D341Med (cell line): ENCODE measurements at regions not wholly inside any gene's neighbourhood (a gene's known extent, or its start where the extent isn't known, plus 50 kb on each side); places are given as distances from the start of the nearest gene placed in this dataset.

Experiments used
- DNase-seq: peaks from one replicate; pipeline ENCODE4 v3.0.0; 2012; ENCODE audit warnings: low spot score

GRCh38 chrX:42619068-42619467, 158.9 kb downstream of the PPP1R2C start:
- no peak for DNase-seq

DNA sequence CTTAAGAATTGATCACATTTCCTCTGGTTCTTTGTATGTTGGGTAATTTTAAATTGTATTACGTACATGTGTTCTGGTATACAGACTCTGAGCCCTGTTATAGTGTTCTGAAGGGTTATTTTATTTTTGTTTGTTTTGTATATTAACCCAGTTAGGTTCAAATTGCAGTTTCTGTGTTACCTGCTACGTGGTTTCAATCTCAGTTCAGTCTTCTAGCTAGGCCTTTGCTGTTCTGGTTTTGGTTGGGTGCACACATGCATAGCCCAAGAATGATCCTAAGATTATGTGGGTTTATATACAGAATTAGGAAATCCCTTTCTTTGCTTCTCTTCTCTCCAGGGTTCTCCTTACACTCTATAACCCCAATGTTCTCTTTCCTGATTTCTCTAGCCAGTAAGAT, 161.0 kb downstream of the PPP1R2C start:
- no peak for DNase-seq

DNA sequence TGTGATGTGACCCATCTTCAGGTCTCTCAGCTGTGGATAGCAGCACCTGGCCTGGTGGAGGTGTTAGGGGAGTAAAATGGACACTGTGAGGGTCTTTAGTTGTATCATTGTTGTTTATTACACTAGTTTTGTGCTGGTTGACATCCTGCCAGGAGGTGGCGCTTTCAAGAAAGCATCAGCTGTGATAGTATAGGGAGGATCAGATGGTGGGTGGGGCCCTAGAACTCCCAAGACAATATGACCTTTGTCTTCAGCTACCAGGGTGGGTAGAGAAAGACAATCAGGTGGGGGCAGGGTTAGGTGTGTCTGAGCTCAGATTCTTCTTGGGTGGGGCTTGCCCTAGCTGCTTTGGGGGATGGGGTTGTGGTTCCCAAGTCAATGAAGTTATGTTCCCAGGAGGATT, 162.8 kb downstream of the PPP1R2C start:
- DNase-seq: no peak

- DNase-seq: no peak
Observed at GRCh38 chrX:42606591-42606990, 171.4 kb downstream of the PPP1R2C start.

GRCh38 chrX:42604302-42604701, 173.7 kb downstream of the PPP1R2C start:
- no peak for DNase-seq

- DNase-seq: no peak
Observed at GRCh38 chrX:42603016-42603415, 174.9 kb downstream of the PPP1R2C start.

- DNase-seq: no peak
Observed at GRCh38 chrX:42602566-42602965, 175.4 kb downstream of the PPP1R2C start.

DNA sequence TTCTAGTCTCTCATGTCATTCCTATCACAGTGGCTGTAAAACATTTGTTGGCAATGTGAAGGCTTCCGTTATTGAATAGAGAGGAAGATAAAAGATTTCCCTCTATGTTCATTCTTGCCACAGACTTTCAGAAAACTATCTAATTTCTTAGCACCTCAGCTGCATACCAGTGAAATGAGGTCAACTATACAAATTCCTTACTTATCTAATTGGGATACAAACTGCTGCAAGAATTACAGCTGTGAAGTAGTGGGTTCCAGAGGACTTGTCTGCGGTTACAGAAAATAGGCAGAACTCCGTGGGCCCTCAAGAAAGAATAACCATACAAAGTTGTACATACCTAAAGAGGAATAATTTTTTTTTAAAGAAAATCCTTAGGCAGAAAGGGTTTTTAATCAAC, 175.8 kb downstream of the PPP1R2C start:
- no peak for DNase-seq

DNA sequence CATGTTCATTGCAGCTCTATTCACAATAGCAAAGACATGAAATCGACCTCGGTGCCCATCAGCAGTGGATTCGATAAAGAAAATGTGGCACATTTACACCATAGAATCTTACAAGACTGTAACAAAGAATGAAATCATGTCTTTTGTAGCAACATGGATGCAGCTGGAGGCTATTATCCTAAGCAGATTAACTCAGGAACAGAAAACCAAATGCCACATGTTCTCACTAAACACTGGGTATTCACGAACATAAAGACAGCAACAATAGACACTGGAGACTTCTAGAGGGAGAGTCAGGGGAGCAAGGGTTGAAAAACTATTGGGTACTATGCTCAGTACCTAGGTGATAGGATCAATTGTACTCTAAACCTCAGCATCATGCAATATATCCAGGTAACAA, 180.5 kb downstream of the PPP1R2C start:
- DNase-seq: no peak

DNA sequence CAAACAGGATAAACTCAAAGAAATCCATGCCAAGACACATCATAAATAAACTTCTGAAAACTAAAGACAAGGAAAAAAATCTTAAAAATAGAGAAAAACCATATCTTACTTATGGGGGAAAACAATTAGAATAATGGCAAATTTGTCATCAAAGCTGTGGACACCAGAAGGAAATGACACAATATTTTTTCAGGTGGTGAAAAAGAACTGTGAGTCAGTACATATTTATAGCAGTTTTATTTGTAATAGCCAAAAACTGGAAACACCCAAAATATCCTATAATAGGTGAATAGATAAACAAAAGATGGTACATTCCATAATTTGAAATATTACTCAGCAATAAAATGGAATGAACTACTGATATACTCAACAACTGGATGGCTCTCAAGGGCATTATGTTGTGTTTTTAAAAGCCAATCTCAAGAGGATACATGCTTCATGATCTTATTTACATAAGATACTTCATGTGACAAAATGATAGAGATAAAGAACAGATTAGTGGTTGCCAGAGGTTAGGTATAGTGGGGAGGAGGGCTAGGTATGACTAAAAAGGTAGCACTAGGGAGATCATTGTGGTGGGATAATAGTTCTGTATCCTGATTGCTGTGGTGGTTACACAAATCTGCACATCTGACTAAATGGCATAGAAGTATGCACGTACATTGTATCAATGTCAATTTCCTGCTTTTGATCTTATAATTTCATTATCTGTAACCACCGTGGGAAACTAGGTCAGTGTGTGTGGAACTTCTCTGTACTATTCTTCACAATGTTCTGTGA, 191.9 kb downstream of the PPP1R2C start:
- DNase-seq: no peak

DNA sequence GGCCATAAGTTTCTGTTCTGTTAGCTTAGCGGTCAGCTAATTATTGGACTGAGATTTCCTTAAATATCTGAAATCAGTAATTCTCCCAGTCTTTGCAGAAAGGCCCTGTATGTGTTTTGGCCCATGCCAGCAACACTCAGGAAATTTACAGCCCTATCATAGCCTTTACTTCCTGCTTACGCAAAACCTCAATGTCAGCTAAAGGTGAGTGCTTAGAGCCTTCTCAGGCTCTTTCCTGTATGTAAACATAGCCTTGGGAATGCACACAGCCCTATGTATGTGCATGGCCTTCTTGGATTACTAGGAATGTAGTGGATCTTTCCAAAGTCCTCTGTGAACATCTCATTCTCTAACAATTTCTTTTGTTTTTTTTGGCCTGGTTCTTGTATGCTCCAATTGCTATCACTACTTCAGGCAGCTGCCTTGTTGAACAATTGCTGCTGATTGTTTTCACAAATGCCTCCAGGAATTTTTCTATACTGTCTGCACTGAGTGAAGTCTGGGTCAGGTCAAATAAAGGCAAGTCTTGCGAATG, 200.0 kb downstream of the PPP1R2C start:
- DNase-seq: no peak

DNA sequence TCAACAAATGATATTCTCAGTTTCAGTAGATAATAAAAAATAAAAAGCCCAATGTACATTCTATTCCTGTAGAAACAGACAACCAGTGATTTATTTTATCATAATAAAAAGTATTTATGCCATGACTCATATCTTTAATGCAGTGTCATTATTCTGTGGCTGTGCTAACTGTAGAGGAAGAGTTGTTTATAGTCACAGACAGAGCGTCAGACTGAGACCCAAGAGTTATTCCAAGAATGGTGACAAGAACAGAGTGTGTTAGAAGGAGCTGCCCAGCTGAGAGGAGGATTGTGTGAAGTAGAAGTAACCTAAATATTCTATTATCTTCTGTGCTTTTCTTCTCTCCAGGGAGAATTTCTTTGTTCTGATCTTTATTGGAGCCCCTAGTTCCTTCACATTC, 210.7 kb downstream of the PPP1R2C start:
- DNase-seq: no peak

DNA sequence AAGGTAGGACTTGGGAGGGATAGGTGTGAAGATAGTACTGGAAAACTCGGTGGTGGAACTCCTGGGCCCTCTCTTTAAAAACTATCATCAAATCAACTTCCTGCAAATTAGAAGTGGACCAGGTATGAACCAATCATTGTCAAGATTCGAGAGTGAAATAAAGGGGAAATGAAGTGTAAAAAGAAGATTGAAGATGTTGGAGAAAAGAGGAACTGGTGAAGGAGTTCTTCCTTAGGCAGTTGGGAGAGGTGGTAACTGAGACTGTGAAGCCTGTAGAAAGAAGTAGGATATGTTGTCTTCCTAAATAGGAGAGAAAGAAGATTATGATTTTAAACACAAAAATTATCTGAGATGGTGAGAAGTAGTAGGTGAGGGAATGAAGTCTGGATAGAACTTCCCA, 212.2 kb downstream of the PPP1R2C start:
- DNase-seq: no peak

DNA sequence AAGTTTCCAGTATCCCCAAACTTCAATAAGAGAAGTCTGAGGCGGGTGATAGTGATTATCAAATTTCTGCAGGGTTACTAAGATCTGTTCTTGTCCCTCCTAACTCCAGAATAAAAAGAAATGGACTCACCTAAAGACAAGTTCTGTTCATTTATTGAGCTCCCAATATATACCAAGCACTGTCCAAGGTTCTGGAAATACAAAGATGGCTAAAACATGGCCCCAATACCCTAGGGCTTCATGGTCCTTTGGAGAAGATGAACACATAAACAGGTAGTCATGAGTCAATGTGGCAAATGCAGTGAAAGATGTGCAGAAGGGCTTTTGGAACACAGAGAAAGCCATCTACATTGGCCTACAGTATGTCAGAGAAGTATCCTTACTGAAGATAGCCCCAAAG, 231.2 kb downstream of the PPP1R2C start:
- no peak for DNase-seq

DNA sequence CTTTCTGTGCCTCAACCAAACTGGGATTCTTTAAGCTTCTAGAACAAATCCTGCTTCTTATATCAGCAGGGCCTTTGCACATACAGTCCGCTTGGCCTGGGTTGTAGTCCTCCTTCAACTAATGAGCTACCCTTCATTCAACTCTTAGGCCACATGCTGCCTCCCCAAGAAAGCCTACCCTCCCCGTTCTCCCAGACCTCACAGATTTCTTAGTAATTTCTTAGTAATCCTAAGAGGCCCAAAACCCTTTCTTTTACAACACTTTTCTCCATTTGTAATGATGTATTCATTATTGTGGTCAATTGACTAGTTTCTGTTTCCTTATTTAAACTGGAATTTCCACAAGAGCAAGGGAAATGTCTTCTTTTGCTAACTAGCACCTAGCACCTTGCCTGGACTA, 233.1 kb downstream of the PPP1R2C start:
- no peak for DNase-seq

DNA sequence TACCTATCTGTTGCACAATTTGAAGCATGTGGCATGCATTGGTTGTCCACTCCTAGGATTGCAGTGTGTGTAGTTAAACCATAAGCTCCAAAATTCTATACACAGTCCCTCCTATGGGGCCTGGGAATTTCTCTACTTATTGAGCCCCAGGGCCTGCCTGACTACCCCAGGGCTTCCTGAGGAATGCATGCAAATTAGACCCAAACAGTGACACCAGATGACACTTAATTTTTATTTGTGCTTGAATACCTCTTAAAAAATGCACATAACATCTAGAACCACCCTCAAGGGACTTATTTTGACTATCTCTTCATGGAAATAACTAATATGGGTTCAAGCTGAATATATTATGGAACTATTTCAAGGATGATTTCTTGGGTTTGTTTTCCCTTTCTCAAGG, 236.4 kb downstream of the PPP1R2C start:
- no peak for DNase-seq

DNA sequence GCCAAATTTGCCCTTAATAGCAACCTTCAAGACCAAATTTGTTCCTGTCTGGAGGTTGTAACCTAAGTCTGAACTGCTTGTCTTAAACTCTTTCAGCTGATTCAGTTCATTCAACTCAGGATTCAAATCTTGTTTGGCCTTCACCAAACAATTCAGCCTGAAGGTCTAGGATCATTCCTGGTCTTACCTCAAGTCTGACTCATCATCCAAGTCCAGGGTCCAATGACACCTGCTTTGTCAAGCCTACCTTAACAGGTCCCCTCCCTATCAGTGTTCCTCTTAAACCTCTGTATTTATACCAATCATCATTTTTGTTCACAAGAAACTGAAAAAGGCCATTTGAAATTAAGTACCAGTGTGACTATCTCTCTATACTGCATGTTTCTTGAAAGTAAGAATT, 237.8 kb downstream of the PPP1R2C start:
- DNase-seq: no peak

DNA sequence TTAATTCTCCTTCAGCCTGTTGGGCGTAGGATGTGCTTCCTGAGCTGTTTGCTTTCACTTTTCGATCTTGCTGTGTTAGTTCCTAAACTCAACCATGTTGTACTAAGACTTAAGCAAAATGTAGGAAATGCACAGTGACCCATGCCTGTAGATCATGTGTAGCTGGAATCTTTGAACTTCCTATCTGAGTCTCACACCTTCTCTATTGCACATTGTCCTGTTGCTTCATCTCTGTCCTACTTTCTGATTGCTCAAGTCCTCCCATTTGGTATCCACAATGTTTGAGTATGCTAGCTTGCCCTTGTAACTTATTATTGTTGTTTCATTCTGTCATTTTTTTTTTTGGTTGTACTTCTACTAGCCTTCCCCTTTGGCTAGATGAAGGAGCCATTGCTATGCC, 239.6 kb downstream of the PPP1R2C start:
- no peak for DNase-seq

GRCh38 chrX:42536286-42536685, 241.7 kb downstream of the PPP1R2C start:
- DNase-seq: no peak

DNA sequence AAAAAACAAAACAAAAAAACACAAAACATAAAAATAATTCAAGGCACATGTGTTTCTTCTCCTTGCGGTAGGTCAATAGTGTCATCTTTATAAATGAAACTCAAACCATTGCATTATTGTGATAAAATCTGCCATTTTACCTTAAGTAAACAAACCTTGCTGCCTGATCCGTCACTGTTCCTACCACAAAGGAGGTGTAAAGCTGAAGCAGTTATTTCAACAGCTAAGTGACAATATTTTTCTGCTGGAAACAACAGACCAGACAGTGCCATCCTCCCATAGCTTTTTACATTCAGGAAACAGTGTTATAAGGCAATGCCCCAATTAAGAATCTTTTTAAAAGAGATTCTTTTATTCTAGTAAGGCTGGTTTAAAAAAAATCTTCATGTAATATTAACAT, 242.7 kb downstream of the PPP1R2C start:
- DNase-seq: no peak

DNA sequence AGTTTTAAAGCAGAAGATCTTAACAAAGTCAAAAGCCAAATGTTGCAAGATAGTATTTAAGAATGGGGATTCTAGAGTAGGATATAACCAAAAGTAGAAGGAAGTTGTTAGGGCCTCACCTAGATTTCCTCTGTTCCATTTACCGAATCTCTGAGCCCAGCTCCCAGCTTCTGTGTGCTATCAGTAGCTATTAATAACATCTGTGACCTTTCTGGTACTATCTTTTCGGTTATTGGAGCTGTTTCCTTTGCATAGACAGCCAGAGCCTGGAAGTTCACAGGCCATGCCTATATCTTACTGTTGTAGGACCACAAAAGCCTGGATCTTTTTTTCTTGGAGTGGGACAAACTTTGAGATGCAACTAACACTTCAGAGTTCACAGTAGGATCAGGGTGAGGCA, 244.2 kb downstream of the PPP1R2C start:
- DNase-seq: no peak

- no peak for DNase-seq
Observed at GRCh38 chrX:42531441-42531840, 246.5 kb downstream of the PPP1R2C start.

- DNase-seq: no peak
Observed at GRCh38 chrX:42530027-42530426, 247.9 kb downstream of the PPP1R2C start.

GRCh38 chrX:42524379-42524778, 253.6 kb downstream of the PPP1R2C start:
- no peak for DNase-seq
